Smooth muscle cell (in vitro differentiated cells): ENCODE measurements at regions not wholly inside any gene's neighbourhood (a gene's known extent, or its start where the extent isn't known, plus 50 kb on each side); places are given as distances from the start of the nearest gene placed in this dataset.

Experiments used
- DNase-seq: peaks from one replicate; lab custom pipeline; 2025; ENCODE audit not compliant: unreplicated experiment; lab: John Stamatoyannopoulos, UW
- H2AFZ ChIP-seq: fragments of 200-600 bp; sonication (generic); 2 replicates; pipeline ENCODE4 v1.6.0; 2016; ENCODE audit warnings: antibody characterized with exemption, low read depth, mild to moderate bottlenecking
- H3F3A ChIP-seq: fragments of 200-600 bp; sonication (generic); 2 replicates; pipeline ENCODE4 v1.6.0; 2017; ENCODE audit warnings: antibody characterized with exemption, low read depth
- H3K27ac ChIP-seq: fragments of 200-600 bp; sonication (generic); 2 replicates; pipeline ENCODE4 v1.5.1; 2016; ENCODE audit warnings: low read depth, mild to moderate bottlenecking
- H3K27me3 ChIP-seq: fragments of 200-600 bp; sonication (generic); 2 replicates; pipeline ENCODE4 v1.6.1; 2016; ENCODE audit warnings: low read depth, mild to moderate bottlenecking
- H3K36me3 ChIP-seq: fragments of 200-600 bp; sonication (generic); 2 replicates; pipeline ENCODE4 v1.5.1; 2016; ENCODE audit warnings: low read depth
- H3K4me1 ChIP-seq: fragments of 200-600 bp; sonication (generic); 2 replicates; pipeline ENCODE4 v1.5.1; 2016; ENCODE audit warnings: low read depth
- H3K4me2 ChIP-seq: fragments of 200-600 bp; sonication (generic); 2 replicates; pipeline ENCODE4 v1.6.0; 2016; ENCODE audit warnings: mild to moderate bottlenecking
- H3K4me3 ChIP-seq: fragments of 200-600 bp; sonication (generic); 2 replicates; pipeline ENCODE4 v1.5.1; 2016; ENCODE audit warnings: mild to moderate bottlenecking
- H3K79me2 ChIP-seq: fragments of 200-600 bp; sonication (generic); 2 replicates; pipeline ENCODE4 v1.6.0; 2016; ENCODE audit warnings: low read depth, mild to moderate bottlenecking
- H3K9ac ChIP-seq: fragments of 200-600 bp; sonication (generic); 2 replicates; pipeline ENCODE4 v1.6.0; 2016; ENCODE audit warnings: low read depth
- H3K9me3 ChIP-seq: fragments of 200-600 bp; sonication (generic); replicated peaks from 2 replicates; pipeline ENCODE4 v1.5.1; 2016; ENCODE audit warnings: low read depth
- H4K20me1 ChIP-seq: fragments of 200-600 bp; sonication (generic); 2 replicates; pipeline ENCODE4 v1.6.0; 2016; ENCODE audit warnings: low read depth
- WGBS: methylation state at CpG from one replicate; pipeline ENCODE4 v1.1.7; 2016; ENCODE audit warnings: low lambda C conversion rate; 5-methylcytosine and 5-hydroxymethylcytosine counted together
- TF ChIP-seq, protein P1 (sequence below): fragments of 200-600 bp; sonication (generic); IDR thresholded peaks from 2 replicates; pipeline ENCODE4 v1.5.1; 2017; ENCODE audit warnings: borderline replicate concordance, mild to moderate bottlenecking, antibody characterized with exemption; ENCODE audit not compliant: insufficient read depth, poor library complexity, severe bottlenecking

DNA sequence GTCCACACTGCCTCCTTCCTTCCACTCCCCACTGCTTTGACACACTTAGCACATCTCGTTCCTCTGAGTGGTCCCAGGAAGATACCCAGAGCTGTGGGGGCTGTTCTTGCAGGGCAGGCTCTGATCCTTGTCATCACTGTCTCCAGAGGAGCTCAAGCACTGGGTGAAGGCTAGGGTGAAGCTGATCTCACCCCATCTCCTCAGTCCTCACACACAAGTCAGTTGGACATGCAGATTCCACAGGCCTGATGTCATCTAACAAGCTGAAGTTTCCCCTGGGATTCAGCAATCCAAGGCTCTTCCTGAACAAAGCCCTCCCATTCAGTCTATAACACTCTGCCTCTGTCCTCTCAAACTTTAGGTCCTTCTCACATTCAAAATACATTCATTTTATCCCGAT lies 90.6 kb upstream of the RAB6C start:
- Histone ChIP-seq H3K27ac (no peak overlapping the region), H2AFZ (peak overlapping the region; percentile 1), H4K20me1 (no peaks in the 10 kb centered on the region), H3K4me3 (no peak overlapping the region), H3K27me3 (no peaks in the 10 kb centered on the region), H3K9ac (no peak overlapping the region), H3K4me1 (no peaks in the 10 kb centered on the region), H3F3A (no peaks in the 10 kb centered on the region), H3K36me3 (no peaks in the 10 kb centered on the region), H3K9me3 (no peaks in the 10 kb centered on the region), H3K4me2 (no peak overlapping the region), H3K79me2 (no peaks in the 10 kb centered on the region)
- WGBS, result 62% methylated on average over 2 of the region's 2 CpGs
- DNase-seq, result no peak
- TF ChIP-seq, protein P1, sequence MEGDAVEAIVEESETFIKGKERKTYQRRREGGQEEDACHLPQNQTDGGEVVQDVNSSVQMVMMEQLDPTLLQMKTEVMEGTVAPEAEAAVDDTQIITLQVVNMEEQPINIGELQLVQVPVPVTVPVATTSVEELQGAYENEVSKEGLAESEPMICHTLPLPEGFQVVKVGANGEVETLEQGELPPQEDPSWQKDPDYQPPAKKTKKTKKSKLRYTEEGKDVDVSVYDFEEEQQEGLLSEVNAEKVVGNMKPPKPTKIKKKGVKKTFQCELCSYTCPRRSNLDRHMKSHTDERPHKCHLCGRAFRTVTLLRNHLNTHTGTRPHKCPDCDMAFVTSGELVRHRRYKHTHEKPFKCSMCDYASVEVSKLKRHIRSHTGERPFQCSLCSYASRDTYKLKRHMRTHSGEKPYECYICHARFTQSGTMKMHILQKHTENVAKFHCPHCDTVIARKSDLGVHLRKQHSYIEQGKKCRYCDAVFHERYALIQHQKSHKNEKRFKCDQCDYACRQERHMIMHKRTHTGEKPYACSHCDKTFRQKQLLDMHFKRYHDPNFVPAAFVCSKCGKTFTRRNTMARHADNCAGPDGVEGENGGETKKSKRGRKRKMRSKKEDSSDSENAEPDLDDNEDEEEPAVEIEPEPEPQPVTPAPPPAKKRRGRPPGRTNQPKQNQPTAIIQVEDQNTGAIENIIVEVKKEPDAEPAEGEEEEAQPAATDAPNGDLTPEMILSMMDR, result no peak

DNA sequence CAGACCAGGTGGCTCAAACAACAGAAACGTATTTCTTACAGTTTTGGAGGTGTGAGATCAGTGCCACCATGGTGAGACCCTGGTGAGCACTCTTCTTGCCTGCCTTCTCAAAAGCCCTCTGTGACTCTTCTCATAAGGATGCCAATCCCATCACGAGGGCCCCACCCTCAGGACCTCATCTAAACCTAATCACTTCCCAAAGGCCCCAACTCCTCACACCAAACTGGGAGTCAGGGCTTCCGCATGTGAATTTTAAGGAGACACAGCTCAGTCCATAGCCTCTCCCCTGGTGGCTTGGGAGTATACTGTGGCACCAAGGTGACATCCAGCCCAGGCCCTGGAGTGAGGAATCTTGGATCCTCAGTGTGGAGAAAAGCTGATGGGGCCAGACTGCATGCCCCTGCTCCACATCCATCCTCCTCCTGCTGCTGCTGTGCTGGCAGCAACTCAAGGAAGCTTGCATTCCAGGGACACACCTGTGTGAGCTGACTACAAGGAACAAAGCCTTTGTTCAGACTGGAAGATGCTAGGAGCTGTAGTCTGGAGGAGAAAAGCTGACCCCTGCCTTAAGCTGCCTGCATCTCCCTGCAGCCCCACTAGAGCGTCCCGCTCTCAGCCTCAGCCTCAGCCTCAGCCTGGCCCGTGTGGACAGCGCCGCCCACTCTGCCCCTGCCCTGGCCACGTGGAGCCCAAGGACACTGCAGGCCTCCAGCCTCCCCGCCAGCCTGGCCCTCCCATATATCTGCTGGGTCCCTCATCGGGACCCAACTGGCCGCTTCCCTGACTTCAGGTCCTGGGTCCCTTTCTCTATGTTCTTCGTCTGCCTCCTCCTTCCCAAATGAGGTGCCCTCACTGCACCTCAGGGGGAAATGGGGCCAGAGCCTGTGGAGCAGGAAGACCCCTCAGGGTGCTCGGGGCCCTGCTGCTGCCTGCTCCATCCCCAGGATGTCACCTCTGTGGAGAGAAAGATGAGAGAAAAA lies 87.8 kb upstream of the RAB6C start:
- no peak for DNase-seq
- WGBS, result 75% methylated on average over 14 of the region's 14 CpGs
- no peaks in the 10 kb centered on the region for H3K9me3 ChIP-seq

DNA sequence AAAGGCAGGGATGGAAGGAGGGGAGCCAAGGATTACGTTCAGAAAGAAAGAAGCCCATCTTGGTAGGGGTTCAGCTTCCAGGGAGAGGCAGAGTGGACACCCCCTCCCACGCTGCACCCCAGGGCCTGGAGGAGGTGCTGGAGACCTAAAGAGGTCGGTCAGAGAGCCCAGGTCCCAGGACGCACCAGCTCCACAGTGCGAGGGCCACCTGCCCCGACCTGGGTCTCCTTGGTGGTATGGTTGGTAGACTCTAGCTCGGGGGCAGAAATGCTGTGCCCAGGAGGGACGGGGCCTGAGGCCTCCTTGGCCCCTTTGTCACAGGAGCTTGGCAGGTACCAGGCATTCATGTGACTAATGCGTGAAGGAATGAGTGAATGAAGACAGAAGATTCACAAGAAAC lies 87.1 kb upstream of the RAB6C start:
- H3K36me3 ChIP-seq, result no peaks in the 10 kb centered on the region

More for the DNA sequence above, 87.8 kb upstream of the RAB6C start:
- H3K27me3 ChIP-seq, result no peaks in the 10 kb centered on the region
- no peaks in the 10 kb centered on the region for H3K4me1 ChIP-seq
- no peaks in the 10 kb centered on the region for H3K79me2 ChIP-seq
- no peak overlapping the region for H2AFZ ChIP-seq
- TF ChIP-seq, protein P1, result no peak
- no peaks in the 10 kb centered on the region for H4K20me1 ChIP-seq
- H3K9ac ChIP-seq, result no peak overlapping the region
- H3K36me3 ChIP-seq, result no peaks in the 10 kb centered on the region
- H3K4me3 ChIP-seq, result no peak overlapping the region
- H3K27ac ChIP-seq, result no peak overlapping the region
- no peak overlapping the region for H3K4me2 ChIP-seq
- no peaks in the 10 kb centered on the region for H3F3A ChIP-seq

More for the DNA sequence above, 87.1 kb upstream of the RAB6C start:
- Histone ChIP-seq H3K27ac (no peak overlapping the region), H3K4me3 (no peak overlapping the region), H3K79me2 (no peaks in the 10 kb centered on the region), H4K20me1 (no peaks in the 10 kb centered on the region), H3F3A (no peaks in the 10 kb centered on the region), H3K9me3 (no peaks in the 10 kb centered on the region), H2AFZ (no peak overlapping the region), H3K4me2 (no peak overlapping the region), H3K27me3 (peaks cover 2% of the 10 kb centered on the region), H3K9ac (no peak overlapping the region), H3K4me1 (no peaks in the 10 kb centered on the region)
- WGBS, result 90% methylated on average over 9 of the region's 9 CpGs
- no peak for DNase-seq
- TF ChIP-seq, protein P1, result no peak
